ENCODE measurements at regions not wholly inside any gene's neighbourhood (a gene's known extent, or its start where the extent isn't known, plus 50 kb on each side); places are given as distances from the start of the nearest gene placed in this dataset.
A peak's percentile ranks its signal among the peaks of the same experiment; 100 is the strongest.
"Not testable (repeated sequence)": the region's sequence is repeated elsewhere in the genome, so short reads cannot be mapped to it uniquely, and the experiment has no call there.

DNA sequence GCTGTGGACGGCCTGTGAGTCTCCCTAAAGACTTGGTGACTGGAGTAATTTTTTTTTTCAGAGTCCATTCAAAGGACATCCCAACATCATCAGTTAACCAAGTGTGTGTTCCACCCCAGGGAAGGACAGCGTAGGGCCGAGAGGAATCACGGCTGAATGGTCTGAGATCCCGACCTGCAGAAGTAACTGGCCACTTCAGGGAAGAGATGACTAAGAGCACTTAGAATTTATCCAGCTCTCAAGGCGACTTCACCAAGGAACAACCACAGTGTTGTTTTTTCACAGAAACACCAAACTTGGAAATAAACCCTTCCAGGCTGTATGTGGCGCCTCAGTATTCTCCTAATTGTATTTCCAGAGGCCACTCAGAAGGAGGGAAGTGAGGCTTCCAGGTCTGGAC is 231.6 kb downstream of the FNDC1 start:
- DNase-seq (ENCODE audit: low read depth) = no peak

DNA sequence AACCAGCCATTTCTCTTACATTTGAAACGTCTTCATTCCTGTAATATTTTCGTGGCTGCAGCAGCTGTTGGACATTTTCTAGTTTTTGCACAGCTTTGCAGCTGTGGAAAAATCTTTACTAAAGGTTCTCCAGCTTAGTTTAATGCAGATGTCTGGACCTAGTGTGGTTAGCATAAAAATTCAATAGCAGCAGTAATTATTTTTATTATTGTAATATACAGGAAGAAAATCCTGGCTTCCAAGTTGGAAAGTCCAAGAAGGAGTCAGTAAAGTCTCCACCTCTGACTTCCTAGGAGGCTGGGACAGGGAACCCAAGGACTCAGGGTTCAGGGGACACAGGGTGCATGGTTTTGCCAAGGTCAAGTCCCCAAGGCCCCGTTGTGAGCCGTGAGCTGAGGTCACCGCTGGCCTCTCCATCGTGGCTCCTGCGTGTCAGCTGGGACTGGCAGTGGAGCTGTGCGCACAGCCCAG is 230.6 kb downstream of the FNDC1 start:
- peak; percentile 69 for DNase-seq (ENCODE audit: low read depth)

DNA sequence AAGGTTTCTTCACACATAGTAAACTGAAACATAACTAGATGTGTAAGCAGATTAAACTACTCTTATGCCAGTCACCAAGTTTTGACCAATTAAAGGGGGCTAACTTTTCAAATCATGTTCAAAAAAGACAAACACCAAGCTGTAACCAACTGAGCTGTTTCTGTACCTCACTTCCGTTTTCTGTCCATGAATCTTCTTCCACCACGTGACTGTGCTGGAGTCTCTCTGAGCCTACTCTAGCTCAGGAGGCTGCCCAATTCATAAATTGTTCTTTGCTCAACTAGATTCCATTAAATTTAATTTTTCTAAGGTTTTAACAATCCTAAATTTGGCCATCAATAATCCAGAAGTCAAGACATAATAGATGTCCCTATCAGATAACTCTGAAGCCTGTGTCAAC is 229.4 kb downstream of the FNDC1 start:
- DNase-seq (ENCODE audit: low read depth) = no peak

DNA sequence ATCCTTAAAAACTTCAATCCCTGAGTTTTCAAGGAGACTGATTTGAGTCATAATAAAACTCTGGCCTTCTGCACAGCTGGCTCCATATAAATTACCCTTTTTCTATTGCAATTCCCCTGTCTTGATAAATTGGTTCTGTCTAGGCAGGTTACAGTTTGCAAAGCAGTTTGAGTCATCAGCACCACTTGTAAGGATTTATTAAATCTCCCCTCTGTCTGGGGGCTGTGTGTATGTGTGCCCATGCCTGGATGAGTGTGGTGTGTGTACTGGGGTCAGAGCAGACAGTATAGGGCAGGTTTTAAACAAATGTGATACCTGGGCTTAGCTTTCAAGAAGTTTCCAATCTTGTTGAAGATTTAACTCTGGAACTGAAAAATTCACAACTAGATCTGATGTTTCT is 228.6 kb downstream of the FNDC1 start:
- no peak for DNase-seq (ENCODE audit: low read depth)

DNA sequence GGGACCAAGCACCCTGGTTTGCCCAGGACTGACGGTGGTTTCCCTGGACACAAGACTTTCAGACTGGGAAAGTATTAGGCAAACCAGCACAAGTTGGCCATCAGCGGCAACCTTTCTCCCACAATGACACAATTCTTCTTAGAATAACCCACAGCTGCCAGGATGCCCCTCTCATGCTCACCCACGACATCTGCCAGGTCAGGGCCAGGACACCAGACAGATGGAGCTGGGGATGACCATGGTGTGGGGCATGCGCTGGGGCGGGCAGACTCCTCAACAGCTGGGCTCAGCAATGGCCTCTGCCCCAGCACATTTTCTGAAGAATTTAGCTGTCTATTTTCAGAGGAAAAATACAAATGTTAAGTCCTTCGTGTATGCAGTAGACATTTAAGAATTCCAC is 226.4 kb downstream of the FNDC1 start:
- DNase-seq (ENCODE audit: low read depth) = no peak

DNA sequence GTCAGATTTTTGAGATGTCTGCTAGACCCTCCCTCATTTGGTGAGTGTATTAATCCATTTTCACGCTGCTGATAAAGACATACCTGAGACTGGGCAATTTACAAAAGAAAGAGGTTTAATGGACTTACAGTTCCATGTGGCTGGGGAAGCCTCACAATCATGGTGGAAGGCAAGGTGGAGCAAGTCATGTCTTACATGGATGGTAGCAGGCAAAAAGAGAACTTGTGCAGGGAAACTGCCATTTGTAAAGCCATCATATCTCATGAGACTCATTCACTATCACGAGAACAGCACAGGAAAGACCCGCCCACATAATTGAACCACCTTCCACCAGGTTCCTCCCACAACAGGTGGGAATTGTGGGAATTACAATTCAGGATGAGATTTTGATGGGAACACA is 223.5 kb downstream of the FNDC1 start:
- DNase-seq (ENCODE audit: low read depth) = not testable (repeated sequence)

DNA sequence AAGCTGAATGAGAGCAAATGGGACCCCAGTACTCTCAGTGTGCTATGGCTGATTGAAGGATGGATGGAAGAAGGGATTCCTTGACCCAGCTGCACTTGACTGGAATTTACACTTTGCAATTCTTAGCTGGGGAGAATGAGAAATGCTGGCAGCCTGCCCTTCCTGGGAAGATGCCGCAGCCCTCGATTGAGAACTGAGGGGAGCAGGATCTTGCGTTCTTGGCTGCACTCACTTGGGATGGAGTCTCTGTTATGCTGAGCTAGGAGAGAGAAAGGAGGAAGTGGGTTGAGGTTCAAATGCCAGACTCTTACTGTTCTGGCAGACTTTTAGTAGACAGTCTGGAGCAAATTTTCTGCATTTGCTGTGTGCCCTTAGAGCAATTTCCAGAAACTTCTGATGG is 221.2 kb downstream of the FNDC1 start:
- no peak for DNase-seq (ENCODE audit: low read depth)

DNA sequence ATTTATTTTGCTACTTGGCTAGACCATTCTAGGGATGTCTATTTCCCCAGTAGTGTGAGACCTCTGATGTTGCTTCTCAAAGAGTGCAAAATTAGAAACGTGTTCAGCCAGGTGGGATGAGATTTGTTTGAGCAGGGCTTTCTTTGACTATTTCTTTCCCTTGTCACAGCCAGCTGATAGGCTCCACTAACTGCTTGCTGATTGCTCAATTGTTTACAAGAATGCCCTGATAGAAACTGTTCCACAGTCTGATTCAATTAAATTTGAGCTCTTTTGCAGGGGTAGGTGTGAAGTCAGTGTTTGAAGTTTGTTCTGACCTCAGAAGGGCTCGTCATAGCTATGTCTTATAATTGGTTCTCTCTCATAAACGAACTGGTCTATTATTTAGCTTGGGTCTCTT is 220.5 kb downstream of the FNDC1 start:
- DNase-seq (ENCODE audit: low read depth) = no peak

DNA sequence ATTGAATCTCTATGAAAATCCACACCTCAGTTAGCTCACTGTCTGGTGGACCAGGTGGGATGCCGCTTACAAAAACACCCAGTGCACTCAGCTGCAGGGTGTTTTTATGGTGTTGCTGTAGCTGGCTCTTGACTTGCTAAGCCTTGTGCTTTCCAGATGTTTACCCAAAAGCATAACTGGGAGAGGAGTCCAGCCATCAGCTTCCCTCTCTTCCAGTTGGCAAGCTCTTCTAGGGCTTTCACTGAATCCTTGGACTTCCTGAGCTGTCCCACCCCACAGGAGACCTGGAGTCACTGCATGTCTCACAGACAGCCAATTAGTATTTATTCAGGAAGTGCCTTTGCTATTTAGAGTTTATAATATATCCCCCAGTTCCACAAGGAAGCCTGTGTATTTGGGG is 210.9 kb downstream of the FNDC1 start:
- no peak for DNase-seq (ENCODE audit: low read depth)

DNA sequence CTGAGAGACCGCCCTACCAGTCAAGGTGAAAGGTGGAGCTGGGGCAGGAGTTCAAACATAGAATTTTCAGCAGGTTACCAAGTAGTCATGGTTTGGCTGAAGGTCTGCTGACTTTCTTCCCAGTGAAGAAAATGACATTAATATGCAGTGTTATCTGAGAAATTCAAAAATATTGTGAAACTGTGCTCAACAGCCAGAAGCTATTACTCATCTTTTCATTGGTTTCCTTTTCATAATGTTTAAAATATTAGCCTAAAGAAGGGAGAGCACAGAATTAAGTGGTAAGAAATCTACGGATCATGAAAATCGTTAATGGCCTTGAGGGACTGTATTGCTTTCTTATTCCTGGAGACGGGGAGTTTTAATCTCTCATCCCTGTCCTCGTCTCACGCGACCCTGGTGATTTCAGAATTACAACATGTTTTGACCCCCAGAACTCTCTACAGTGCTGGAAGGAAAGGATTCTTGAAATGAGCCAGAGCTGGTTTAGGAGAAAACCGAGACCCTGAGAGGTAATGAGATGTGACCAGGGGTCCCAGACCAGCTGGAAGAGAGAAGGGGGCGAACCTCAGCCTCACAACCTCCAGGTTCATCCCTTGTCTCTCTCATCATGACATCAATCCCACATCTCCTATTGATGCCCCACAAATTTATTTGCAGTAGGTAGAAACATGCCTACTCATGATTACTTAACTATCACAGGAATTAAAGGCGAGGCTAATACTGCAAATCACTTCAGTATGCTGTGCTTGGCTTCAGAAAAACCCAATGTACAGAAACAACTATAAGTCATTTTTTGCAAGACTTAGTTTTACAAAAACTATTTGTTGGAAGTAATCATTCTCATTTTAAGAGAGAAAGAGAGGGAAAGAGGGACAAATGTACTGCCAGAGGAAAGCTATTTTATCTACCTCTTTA is 209.5 kb downstream of the FNDC1 start:
- DNase-seq (ENCODE audit: low read depth) = peak; percentile 75

DNA sequence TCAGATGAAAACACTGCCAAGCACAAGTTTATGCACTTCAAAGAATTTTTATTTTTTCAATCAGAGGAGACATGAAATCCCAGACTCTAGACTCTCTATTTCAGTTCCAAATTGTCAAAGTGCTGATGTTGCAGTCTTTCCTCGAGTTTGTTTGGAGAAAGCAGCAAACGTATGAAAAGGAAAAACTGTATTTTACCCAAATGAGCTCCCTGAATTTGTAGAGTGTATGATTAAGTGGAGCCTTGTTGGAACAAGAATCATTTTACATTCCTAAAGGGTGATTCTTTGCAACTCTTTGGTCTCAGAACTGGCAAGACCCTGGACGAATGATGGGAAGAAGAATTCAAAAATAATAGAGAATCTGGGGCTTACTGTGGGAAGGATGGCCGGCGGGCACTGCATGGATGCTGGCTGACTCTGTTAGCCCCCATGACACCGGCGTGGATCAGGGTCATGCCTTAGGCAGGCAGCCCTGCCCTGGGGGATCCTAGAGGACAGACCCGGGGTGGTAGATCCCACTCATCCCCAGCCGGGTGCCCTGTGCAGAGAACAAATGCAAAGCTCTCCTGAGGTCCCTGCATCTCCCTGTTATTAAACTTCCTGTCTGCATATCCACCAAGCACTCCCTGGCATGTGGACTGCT is 207.4 kb downstream of the FNDC1 start:
- DNase-seq (ENCODE audit: low read depth) = no peak

DNA sequence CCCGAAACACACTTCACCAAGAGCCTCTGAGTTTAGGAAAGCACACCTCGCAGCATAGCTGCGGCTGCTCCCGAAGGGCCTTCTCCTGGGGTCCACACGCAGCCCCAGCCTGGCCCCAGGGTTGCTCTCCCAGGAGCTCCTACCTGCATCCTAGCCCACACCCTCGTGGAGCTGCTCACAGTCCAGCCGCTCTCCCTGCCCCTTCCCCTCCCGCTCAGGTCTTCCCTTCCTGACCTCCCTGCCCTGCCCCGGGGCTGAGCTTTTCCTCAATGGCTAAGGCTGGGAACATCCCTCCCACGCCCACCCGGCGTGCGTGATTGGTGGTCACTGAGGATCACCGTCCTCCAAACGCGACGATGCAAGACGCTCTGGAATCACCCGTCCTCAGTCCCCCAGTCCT is 205.8 kb downstream of the FNDC1 start:
- DNase-seq (ENCODE audit: low read depth) = no peak

DNA sequence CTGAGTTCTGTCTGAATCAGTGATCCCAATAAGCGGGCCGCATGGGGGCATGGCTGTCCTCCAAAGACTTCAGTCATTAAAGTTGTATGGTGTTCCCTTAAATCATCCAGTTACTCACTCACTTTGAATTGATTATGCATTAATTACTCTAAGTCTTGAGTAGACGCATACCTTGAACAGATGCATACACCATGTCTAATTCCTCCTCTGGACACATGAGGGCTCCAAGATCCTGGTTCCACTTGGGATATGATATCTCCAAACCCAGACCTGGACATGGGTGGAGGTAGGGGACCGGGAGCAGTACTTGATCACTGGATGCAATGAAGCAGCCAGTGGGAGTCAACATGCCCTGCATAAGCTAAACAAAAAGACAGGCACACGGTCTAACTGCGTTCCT is 204.5 kb downstream of the FNDC1 start:
- no peak for DNase-seq (ENCODE audit: low read depth)

DNA sequence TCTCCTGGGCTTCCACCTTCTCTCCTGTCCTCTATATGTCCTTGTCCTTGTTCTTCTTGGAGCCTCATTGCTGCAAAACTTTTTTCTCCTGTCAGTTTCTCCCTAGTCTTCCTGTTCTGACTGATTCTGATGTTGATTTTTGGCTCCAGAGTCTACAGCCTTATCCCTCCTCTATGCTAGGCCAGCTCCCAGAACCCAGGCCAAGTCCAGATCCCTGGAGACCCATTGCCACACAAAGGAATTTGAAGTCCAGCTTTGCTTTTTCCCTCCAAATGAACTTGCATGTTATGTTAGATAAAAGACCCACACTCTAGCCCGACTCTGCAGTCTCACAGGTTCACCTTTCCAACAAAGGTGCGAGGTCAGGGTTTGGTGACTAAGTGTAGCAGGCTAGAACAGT is 203.1 kb downstream of the FNDC1 start:
- no peak for DNase-seq (ENCODE audit: low read depth)

DNA sequence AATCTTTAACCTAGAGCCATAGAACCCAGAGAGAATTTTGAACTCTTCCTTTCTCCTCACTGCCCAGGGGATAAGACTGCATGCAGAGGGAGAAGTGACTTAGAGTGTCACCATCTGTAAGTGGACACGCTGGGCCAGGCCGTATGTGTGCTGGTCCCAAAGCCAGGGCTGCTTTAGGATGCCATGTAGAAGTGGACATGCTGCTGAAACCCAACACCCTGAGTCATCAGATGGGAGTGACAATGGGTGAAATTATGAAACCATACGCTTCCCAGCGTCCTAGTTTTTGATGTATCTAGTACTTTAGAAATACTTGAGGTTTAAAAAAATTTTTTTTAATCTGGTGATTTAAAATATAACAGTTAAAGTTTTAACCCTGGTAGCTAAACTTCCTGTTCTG is 191.1 kb downstream of the FNDC1 start:
- DNase-seq (ENCODE audit: low read depth) = no peak

DNA sequence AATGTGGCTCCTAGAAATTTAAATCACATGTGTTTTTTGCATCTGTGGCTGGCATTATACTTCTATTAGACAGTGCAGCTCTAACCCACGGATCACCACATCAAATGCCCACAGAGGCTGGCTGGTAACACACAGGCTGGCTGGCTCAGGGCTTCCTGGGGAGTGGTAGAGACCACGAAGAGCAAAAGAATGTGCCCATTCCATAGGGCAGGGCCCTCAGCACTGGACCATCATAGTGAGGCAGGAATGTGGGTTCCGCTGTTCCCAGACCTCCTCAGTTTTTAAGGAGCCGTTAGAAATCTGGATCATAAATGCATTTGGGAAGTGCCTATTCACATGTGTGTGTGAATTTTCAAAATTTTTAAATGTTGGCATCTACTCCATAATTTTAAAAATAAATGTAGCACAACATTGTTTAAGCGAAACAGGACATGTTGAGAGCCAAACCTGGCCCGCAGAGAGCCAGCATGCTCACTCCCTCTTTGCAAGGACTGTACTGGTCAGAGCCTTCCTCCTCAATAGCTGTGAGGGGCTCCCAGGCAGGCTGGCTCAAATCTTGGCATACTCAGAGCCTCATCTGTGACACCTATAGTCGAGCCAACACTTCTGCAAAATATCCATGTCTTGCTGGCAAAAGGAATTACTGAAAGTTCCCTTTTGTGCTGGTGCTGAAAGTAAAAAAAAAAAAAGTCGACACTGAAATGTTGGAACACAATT is 190.5 kb downstream of the FNDC1 start:
- no peak for DNase-seq (ENCODE audit: low read depth)

DNA sequence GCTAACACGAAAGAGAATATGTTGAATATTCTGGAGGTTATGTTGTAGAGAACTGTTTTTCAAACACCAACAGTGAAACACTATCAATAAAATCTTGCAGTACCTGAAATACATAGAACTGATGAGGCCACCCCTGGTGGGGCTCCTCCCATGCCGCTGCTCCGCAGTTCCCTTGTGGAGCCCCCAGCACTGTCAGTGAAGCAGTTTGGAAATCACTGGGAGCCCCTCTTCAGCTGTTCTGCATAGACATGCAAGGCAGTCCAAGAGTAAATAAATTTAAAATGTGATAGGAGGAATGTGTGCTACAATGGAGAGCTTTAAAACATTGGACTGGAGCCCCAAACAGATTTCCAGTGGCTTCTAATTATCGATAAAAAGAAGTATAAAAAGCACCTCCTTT is 189.4 kb downstream of the FNDC1 start:
- DNase-seq (ENCODE audit: low read depth) = no peak

DNA sequence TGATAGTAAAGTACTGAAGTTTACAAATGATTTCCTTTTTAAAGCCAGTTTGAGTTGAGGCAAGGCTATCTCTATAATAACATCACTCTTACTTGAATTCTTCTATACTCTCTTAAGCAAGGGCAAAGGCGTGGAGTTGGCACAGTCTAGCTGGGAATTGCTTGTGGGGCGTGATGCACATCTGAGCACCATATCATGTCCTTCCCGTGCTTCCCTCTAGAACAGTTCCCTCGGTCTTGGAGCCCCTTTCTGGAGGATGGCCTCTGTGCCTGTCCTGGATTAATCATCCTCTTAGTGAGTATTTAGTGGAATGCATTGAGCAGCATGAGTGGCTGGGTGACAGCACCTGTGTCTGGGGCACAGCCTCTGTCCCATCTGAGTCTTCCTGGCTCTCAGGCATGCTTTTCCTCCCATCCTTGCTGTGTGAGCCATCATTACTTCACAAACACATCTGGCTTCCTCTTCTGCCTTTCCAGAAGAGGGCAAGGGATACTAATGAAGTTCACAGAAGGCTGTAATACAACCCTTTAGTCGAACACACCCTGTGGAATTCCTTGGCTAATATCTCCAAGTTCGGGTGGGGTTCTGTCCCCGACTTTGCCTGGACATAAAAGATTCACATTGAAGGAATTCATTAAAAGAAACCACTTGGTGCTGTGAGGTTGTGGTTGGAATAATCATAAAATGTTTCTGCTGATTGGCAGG is 188.2 kb downstream of the FNDC1 start:
- no peak for DNase-seq (ENCODE audit: low read depth)

DNA sequence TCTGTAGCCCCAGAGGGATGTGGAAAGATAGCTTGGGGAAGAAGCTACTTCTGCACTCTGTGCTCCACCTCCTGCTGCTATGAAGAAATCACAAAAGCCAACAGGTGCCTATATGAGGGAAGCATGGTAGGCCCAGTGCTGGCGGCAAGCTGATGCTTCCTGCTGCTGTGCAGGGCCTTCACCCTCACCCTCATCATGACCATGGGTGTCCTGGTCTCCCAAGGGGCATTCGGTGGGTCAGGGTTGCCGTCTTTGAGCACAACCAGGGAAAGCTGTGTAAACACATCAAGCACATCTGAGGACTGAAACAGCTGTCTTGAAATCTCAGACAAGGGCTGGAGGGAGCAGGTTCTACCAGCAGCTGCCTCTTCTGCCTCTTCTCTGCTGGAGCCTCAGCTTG is 184.0 kb downstream of the FNDC1 start:
- no peak for DNase-seq (ENCODE audit: low read depth)

DNA sequence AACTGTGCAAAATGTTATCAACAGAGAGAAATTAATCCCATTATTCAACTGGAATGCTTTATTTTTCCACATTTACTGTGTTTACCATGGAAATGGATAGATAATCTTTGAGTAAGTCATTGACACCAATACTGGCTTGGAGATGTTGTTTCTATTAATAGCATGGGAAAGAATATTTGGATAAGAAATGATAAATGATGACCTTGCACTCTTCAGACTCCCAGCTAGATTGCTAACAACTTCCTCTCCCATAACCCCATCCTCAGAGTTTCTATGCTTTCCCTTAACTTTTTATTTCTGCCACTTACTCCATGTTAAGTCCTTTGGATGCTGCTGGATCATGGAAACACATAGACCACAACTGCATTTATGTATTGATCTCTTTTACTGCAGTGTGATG is 182.5 kb downstream of the FNDC1 start:
- no peak for DNase-seq (ENCODE audit: low read depth)

DNA sequence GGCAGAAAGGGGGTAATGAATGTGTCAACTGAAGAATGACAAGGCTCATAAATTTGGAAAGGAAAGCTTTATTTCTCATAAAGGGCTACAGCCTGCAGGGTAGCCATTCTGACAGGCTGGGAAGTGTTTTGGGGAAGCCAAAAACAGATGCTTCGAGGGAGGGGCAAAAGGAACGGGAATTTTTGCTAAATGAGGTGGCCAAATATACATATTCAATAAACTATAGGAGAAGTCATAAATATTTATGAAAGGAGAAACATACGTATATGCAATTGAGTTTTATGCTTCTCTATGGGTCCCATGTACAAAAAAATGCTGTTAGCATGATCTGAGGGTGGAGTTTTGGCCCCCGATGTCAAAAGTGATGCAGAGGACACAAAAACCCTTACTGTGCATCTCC is 180.7 kb downstream of the FNDC1 start:
- no peak for DNase-seq (ENCODE audit: low read depth)

DNA sequence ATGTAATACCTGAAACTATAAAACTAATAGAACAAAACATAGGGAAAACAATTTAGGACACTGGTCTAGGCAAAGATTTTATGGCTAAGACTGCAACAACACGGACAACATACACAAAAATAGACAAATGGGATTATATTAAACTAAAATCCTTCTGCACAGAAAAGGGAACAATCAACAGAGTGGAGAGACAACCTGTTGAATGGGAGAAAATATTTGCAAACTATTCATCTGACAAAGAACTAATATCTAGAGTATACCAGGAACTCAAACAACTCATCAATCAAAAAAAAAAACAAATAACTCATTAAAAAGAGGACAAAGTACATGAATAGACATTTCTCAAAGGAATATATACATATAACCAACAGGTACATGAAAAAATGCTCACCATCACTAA is 174.5 kb downstream of the FNDC1 start:
- no peak for DNase-seq (ENCODE audit: low read depth)
